Limb (tissue), 2 donors: ENCODE measurements at regions not wholly inside any gene's neighbourhood (a gene's known extent, or its start where the extent isn't known, plus 50 kb on each side); places are given as distances from the start of the nearest gene placed in this dataset.
"Not testable (repeated sequence)": the region's sequence is repeated elsewhere in the genome, so short reads cannot be mapped to it uniquely, and the experiment has no call there.

ENCODE experiments used
- DNase-seq, 2 donors: peaks; one replicate each; pipeline ENCODE4 v3.0.0-alpha.2; 2016; ENCODE audit errors: extremely low spot score in 2 of 2

DNA sequence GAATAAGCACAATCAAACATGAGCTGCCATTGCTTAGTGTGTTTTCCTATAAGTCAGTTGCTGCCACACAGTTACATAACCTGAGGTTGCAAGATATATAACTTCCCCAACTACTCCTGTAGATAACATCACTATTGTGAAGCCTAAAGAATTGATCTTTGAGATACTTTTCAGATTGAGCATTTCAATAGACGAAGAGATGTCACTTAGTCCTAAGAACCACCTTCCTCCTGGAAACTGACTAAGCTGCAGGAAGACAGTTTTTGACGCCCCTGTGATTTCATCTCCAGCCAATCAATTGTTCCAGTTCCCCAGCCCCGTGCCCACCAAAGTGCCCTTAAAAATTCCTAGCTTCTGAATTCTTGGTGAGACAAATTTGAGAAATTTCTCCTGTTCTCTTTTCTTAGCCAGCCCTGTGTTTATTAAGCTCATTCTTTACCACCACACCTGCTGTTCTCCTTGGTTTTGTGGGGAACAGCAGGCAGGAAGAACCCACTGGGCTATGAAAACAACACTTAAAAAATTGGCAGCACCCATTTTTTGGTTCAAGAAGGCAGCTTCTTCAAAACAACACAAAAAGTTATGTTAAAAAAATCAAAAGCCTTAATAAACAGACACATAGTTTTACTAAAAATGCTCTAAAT lies 317.1 kb upstream of the PABPC4L start:
- DNase-seq = no peak

DNA sequence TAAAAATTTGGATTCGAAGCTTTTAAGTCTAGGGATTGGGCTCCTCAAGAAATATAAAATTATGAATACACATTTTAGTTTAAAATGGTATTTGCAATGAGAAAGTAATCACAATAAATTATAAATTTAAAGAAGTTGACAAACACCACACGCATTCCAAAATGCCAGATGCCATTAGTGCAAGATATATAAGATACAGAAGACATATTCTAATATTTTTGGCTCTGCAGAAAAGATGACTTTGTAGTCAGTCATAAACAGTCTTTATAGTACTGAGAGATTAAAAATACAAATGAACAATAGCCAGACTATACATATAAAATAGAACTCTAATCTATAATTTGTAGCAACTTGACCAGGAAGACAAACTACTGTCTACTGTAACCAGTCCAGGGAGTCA lies 309.0 kb upstream of the PABPC4L start:
- DNase-seq = no peak

DNA sequence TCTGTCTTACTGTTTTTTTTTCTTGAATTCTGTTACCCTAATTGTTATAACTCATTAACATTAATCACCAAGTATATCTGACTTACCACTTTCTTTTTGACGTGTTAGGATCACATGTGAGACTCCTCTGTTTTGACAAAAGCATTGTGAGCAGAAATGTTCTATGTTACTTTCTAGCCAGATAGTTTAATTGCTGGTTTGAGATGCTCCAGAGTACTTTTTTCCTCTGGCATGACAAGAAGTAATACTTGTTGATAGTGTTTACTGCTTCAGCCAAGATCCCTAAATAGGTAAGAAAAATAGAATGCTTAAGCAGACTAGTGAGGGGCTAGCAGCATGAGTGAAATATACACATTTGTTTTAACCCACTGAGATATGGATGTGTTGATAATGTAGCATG lies 303.9 kb upstream of the PABPC4L start:
- DNase-seq = no peak

GRCh38 chr4:134501973-134502643 lies 300.5 kb upstream of the PABPC4L start:
- no peak for DNase-seq

- DNase-seq = not testable (repeated sequence)
Observed at GRCh38 chr4:134501488-134501887, 299.9 kb upstream of the PABPC4L start.

GRCh38 chr4:134499074-134499473 lies 297.5 kb upstream of the PABPC4L start:
- no peak for DNase-seq

DNA sequence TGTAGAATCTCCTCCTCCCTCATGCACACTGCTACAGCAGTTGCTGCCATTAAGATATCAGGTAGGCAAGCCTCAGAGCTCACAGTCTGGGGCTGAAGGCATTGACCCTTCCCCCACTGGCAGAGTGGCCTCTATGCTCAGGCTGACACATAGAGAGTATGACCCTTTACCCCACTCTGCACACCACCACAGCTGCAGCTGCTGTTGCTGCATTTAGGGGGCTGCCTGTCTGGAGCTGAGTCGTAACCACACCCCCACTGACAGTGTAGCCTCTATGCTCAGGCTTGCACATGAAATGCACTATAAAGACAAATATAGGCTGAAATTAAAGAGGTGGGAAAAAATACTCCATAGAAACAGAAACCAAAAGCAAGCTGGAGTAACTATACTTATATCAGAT lies 289.3 kb upstream of the PABPC4L start:
- DNase-seq = no peak

GRCh38 chr4:134483514-134483913 lies 281.9 kb upstream of the PABPC4L start:
- DNase-seq = not testable (repeated sequence)

DNA sequence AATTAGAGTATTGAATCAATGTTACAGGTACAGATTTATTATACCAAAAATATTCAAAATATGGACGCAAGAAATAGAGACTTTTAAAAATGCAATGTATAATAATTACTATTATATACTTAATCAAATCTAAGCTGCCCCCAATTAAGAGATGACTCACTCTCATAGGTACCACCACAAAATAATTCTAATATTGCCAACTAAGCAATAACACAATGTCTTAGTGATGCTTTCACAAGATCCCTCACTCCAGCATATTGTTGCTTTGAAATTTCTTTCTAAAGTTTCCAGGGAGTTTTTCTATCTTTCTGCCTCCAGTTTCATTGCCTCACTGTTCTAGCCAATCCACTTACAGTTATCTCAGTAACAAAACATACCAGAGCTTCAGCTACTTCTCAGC lies 270.0 kb upstream of the PABPC4L start:
- DNase-seq = no peak

DNA sequence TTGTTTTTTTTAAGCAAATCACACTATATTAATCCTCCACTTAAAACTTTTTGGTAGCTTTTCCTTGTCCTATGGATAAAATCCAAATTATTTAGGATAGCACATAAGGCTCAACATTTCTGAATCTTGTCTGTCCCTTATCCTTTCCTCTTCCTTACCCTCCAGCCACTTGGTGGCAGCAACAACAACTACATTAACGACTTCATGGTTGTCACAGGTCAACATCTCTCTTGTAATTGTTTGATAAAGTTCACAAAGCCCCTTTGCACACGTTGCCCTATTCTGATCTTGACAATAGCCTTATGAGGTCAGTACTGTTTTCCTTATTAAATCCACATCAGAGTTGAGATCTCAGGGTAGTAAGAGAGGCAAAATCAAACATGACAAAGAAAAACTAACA lies 269.0 kb upstream of the PABPC4L start:
- peak in 1 of 2 donors; percentile 15 for DNase-seq

DNA sequence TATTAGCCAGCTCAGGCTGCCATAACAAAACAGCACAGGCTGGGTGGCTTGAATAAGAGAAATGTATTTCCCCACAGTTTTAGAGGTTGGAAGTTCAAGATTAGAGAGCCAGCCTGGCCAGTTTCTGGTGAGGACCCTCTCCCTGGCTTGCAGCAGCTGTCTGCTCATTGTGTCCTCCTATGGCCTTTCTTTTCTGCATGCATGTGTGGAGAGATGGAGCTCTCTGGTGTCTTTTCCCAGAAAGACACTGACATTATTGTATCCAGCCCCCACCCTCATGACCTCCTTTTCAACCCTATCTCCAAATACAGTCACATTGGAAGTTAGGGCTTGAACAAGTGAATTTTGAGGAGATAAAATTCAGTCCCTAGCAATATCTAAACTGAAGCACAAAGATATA lies 263.8 kb upstream of the PABPC4L start:
- DNase-seq = no peak

GRCh38 chr4:134463771-134464170 lies 262.2 kb upstream of the PABPC4L start:
- no peak for DNase-seq

GRCh38 chr4:134426821-134427220 lies 225.2 kb upstream of the PABPC4L start:
- DNase-seq = no peak

DNA sequence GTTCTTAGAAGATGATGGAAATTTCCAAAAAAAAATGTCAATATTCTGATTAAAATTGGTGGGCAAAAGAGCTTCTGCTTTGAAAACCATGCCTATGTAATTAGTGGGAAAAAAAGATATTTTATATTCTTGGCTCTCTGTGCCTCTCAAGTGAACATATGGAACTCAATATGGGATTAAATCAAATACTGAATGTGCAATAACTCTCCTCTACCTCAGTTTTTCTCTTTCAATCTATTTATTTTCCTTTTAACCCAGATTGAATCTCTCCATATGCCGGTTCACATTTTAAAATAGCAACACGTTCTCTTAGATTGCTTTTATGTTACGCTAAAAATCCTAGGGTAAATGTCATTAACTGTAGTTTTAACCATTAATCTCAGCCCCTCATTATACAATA lies 224.2 kb upstream of the PABPC4L start:
- no peak for DNase-seq

DNA sequence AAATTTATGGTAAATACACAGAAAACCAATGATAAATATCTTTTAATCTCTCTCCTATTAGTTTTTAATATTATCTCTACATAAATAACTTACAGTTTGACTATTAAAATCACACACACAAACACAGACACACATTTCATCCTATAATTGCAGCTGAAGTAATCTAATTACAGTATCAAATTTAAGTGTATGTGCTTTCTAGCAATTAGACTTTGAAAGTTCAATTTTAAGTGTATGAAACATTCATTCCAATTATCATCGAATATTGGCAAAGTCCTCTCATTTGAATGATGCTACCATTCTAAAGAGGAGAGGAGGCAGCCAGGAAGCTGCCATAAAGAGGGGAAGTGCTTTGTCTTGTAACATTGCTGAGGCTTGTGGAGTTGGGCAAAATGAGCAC lies 221.2 kb upstream of the PABPC4L start:
- DNase-seq = no peak

DNA sequence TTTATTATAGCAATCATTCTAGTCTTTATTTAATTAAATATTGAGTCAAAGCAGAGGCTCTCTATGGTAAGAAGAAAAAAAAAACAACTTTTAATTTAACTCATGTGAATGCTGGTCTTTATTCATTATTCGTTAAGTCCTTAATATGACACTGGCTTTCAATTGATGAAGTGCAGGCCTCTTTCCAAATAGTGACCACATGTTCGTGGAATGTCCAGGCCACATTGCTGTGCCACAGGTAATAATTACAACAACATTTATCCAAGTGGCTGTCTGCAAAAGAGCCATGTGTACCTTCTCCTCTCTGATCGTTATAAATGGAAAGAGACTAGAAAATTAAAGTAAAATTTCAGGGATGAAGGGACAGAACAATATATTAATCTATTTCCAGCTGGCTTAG lies 220.1 kb upstream of the PABPC4L start:
- no peak for DNase-seq

DNA sequence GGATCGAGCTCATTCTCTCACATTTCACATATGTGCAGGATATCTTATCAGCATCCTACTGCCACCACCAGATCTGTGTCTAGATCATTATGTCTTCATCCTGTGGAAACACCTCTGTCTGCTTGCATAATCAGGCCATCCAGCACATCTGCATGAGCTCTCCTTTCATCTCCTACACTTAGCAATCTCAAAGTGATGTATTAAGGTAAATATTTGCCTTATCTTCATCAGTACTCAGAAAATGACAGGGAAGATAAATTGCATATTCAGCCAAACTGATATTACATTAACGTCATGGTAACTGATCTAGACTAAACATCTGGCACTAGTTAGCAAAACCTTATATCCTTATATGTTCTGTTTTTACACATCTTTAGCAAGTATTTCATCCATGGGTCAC lies 207.3 kb upstream of the PABPC4L start:
- no peak for DNase-seq

- DNase-seq = no peak
Observed at GRCh38 chr4:134401798-134402197, 200.2 kb upstream of the PABPC4L start.

- DNase-seq = no peak
Observed at GRCh38 chr4:134393592-134393991, 192.0 kb upstream of the PABPC4L start.

GRCh38 chr4:134390319-134390718 lies 188.7 kb upstream of the PABPC4L start:
- DNase-seq = no peak

- no peak for DNase-seq
Observed at GRCh38 chr4:134388351-134388750, 186.8 kb upstream of the PABPC4L start.

DNA sequence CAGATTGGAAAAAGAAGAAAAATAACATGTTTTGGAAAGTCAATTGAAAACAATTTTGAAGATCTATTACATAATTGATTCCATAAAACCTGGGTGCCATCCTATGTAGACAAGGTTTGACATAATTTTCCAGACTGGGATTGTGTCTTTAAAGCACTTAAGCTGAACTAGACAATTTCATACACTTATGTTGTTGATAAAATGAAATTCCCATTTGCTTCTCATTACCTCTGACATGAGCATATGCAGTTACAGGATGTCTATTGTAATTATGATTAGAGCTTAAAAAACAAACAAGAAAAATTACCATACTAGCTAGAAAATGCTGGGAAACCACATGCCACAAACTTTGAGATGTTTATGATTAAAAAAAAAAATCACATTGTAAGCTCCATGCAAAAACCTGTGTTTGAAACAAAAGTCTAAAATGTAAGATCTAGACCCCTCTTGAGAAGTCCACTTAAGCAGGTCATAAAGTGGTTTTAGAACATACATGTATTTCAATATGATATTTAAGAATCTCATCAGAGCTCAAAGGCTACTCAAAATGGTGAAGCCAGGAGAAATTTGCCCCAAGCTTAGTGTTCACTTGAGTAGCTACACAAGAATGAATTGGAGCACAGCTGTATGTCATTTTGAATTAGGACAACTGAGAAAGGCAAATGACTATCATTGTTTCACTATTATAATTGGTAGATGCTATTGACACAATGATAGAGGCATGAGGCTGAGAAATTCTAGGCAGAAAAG lies 181.1 kb upstream of the PABPC4L start:
- no peak for DNase-seq

- no peak for DNase-seq
Observed at GRCh38 chr4:134375775-134376174, 174.2 kb upstream of the PABPC4L start.
